IPS-15b (cell line): ENCODE measurements at regions not wholly inside any gene's neighbourhood (a gene's known extent, or its start where the extent isn't known, plus 50 kb on each side); places are given as distances from the start of the nearest gene placed in this dataset.

Experiments used
- H3K27me3 ChIP-seq: one replicate; pipeline ENCODE4 v1.6.1; 2013; ENCODE audit warnings: low read length; ENCODE audit not compliant: control insufficient read depth, insufficient read depth
- H3K36me3 ChIP-seq: one replicate; pipeline ENCODE4 v1.6.1; 2013; ENCODE audit warnings: low read length; ENCODE audit not compliant: control insufficient read depth, insufficient read depth
- H3K4me1 ChIP-seq: one replicate; pipeline ENCODE4 v1.6.1; 2013; ENCODE audit warnings: mild to moderate bottlenecking, low read length; ENCODE audit not compliant: control insufficient read depth, insufficient read depth
- H3K4me3 ChIP-seq: one replicate; pipeline ENCODE4 v1.5.1; 2013; ENCODE audit warnings: low read depth, low read length
- H3K9ac ChIP-seq: one replicate; pipeline ENCODE4 v1.6.1; 2013; ENCODE audit warnings: low read depth, mild to moderate bottlenecking, low read length
- H3K9me3 ChIP-seq: one replicate; pipeline ENCODE4 v1.6.1; 2013; ENCODE audit warnings: mild to moderate bottlenecking, low read length; ENCODE audit not compliant: control insufficient read depth, insufficient read depth

DNA sequence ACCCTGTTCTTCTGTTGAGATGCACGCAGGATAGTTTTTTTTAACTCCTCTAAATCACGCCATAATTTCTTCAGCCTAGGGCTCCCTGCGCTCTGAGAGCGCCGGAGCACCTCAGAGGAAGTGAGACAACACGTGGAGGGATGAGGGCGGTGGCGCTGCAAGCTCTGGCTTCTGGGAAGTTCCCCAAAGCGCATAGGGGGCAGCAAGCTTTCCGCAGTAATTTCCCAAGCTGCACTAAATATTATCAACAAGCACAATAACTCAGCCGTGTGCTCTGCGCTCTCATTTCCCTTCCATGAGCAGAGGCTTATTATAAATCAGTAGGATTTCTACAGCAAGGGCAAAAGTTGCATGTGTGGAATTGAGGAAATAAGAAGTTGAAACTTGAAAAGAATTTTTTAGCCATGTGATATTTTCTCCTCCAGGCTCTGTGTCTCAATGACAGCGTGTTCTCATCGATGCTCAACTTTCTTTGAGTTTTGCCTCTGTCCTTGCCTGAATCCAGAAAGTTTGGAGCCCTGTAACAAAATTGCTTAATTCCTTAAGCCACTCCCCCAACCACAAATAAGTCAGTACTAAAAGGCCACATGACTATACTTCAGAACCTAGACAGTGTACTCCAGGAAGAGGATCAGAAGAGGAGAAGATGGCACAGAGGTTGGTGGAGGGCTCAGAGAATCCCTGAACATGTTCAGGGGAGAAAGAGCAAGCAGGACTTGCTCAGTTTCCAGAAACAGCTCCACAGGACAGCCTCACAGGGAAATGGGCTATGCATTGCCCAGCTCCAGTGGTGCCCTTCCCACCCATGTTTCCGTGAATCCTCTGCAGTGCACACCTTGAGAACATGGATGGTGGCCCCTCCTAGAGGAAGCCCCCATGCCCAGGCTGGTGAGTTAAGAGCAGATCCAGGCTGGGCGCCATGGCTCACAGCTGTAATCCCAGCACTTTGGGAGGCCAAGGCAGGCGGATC lies 221.5 kb upstream of the GHITM start:
- no peak overlapping the region for H3K4me3 ChIP-seq
- H3K27me3 ChIP-seq = peaks cover 17% of the 10 kb centered on the region
- no peaks in the 10 kb centered on the region for H3K4me1 ChIP-seq
- no peaks in the 10 kb centered on the region for H3K36me3 ChIP-seq
- no peaks in the 10 kb centered on the region for H3K9me3 ChIP-seq
- H3K9ac ChIP-seq = no peak overlapping the region

DNA sequence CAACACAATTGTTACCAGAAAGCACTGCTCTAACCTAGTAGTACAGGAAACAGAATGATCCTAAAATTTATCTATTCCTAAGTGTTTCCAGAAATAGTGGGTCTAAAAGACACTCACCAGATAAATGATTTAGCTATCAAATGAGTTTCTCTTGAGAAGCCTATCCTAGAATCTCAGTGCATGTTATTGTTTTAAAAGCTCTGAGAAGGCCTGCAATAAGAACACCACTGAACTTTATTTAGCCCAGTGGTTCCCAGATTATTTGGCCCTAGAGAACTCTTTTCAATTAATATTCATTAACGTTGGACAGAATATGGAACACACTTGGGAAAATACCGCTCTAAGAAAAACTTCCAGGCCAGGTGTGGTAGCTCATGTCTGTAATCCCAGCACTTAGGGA lies 220.1 kb upstream of the GHITM start:
- H3K4me3 ChIP-seq = no peak overlapping the region
- H3K27me3 ChIP-seq = peaks cover 17% of the 10 kb centered on the region
- no peaks in the 10 kb centered on the region for H3K4me1 ChIP-seq
- no peaks in the 10 kb centered on the region for H3K9me3 ChIP-seq
- no peaks in the 10 kb centered on the region for H3K36me3 ChIP-seq
- H3K9ac ChIP-seq = no peak overlapping the region

DNA sequence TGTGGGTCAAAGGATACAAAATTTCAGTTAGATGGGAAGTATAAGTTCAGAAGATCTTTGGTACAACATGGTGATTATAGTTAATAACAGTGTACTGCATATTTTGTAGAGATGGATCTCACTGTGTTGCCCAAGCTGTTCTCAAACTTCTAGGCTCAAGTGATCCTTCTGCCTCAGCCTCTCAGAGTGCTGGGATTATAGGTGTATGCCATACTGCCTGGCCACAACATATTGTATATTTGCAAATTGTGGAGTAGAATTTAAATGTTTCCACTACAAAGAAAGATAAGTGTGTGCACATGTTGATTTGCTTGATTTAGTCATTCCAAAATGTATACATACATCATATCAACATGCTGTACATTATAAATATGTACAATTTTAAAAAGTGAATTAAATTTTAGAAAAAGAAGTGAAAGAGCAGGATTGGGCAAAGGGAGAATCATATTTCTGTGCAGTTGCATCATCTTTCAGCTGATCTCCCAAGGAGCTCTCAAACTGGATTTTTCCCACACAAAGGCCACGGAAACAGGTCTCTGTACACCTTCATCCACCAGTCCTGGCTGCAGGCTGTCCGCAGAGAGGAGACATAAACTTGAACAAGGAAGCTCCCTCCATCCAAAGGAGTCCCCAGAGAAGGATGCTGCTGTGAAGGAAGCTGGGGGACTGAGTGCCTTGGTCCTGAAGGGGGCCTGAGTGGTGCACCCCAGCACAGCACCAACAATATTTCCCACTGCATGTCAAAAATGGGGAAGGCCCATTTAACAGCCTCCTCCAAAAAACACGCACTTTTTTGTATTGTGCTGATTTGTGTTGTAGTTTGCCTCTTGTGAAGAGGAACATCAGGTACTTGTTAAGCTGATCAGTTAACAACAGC lies 217.1 kb upstream of the GHITM start:
- Histone ChIP-seq H3K9ac (no peak overlapping the region), H3K4me3 (no peak overlapping the region), H3K9me3 (no peaks in the 10 kb centered on the region), H3K36me3 (no peaks in the 10 kb centered on the region), H3K4me1 (peaks cover 5% of the 10 kb centered on the region), H3K27me3 (peaks cover 8% of the 10 kb centered on the region)

DNA sequence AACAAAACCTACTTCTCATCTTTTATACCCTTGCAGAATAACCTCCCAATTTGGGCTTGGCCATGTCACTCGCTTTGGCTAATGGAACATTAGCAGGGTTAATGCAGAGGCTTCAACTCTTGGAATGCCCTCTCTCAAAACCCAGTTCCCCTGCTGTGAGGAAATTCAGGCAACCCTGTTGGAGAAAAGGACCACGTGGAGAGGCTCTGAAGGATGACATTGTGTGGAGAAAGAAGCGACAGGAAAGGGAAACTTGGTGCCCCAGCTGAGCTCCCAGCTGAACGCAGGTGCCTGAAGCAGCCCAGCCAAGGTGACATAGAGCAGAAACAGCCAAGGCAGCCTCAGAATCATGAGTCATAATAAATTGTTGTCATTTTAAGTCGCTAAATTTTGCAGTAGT lies 214.2 kb upstream of the GHITM start:
- no peaks in the 10 kb centered on the region for H3K36me3 ChIP-seq
- H3K9me3 ChIP-seq = no peaks in the 10 kb centered on the region
- no peak overlapping the region for H3K4me3 ChIP-seq
- H3K9ac ChIP-seq = no peak overlapping the region
- H3K27me3 ChIP-seq = peaks cover 10% of the 10 kb centered on the region
- peaks cover 5% of the 10 kb centered on the region for H3K4me1 ChIP-seq

DNA sequence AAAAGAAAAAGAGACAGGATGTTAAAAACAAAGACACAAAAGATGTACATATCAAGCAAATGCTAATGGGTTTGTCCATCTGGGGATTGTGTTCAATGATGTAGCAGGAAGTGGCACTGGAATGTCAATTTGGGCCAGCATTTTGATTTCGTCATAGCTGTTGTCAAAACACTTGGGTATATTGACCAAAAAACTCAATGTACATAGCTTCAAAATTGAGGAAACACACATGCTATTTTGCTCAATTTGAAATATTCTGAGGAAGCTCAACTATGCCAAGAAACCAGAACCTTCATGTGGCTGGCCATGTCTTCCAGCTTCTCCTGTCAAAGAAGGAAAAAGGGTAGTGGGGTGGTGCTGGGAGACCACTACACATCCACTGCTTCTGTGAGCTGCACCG lies 212.7 kb upstream of the GHITM start:
- Histone ChIP-seq H3K9me3 (no peaks in the 10 kb centered on the region), H3K4me1 (peaks cover 5% of the 10 kb centered on the region), H3K27me3 (peaks cover 10% of the 10 kb centered on the region), H3K9ac (no peak overlapping the region), H3K36me3 (no peaks in the 10 kb centered on the region), H3K4me3 (no peak overlapping the region)

DNA sequence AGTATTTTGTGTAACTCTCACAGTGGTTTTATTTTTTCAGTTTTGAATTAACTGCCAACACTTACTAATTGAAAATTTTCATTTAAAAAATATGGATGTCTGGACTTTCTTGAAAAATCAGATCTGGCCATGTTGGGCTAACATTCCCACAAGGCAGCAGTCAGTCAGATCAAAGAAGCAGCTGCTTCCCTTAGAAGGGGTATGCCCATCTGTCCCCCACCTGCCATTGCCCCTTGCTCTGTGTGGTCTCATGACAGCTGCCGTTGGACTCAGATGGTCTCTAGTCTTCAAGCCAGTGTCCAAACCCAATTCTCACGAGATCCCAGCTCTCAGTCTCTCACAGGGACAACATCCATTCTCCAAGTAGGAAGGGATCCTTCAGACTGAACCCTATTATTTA lies 212.1 kb upstream of the GHITM start:
- Histone ChIP-seq H3K9ac (no peak overlapping the region), H3K4me3 (no peak overlapping the region), H3K9me3 (no peaks in the 10 kb centered on the region), H3K4me1 (peaks cover 5% of the 10 kb centered on the region), H3K36me3 (no peaks in the 10 kb centered on the region), H3K27me3 (peaks cover 10% of the 10 kb centered on the region)

DNA sequence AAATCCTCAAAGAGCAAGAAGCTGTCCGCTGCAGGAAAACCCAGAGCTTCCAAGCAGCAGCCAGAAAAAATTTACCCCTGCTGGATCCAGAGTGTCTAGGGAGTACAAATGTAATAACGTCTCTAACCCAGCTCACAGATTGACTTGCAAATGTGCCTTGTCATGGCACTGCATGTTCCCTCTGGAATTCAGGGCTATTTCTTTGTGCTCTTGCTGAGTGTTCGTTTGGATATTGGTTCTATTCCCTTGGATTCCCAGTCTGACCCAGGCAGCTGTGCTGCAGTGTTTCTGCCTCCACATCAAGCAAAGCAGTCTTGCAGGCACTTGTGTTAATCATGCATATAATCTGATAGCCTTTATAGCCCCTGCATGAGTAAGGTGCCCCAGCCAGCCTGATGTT lies 209.9 kb upstream of the GHITM start:
- H3K9ac ChIP-seq = no peak overlapping the region
- no peaks in the 10 kb centered on the region for H3K36me3 ChIP-seq
- H3K27me3 ChIP-seq = peaks cover 7% of the 10 kb centered on the region
- H3K4me1 ChIP-seq = peaks cover 9% of the 10 kb centered on the region
- H3K9me3 ChIP-seq = no peaks in the 10 kb centered on the region
- no peak overlapping the region for H3K4me3 ChIP-seq

DNA sequence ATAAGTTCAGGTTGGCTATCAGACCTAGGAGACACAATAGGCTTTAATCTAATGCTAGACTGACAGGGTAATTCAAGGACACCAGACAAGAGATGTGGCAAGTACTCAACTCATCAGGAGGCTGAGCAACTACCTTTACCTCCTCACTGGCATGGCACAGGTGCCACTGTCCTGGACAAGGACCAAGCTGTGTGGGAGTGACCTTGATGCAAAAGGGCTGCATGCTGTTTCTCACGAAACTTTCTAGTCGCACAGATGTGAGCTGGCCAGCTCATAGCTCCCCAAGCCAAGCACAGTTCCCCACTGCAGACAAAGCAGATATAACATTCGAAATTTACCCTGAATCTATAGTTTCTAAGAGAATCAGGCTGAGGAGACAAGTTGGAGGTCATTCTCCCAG lies 207.6 kb upstream of the GHITM start:
- Histone ChIP-seq H3K4me3 (no peak overlapping the region), H3K36me3 (no peaks in the 10 kb centered on the region), H3K9me3 (no peaks in the 10 kb centered on the region), H3K9ac (no peak overlapping the region), H3K27me3 (peaks cover 7% of the 10 kb centered on the region), H3K4me1 (peaks cover 3% of the 10 kb centered on the region)

DNA sequence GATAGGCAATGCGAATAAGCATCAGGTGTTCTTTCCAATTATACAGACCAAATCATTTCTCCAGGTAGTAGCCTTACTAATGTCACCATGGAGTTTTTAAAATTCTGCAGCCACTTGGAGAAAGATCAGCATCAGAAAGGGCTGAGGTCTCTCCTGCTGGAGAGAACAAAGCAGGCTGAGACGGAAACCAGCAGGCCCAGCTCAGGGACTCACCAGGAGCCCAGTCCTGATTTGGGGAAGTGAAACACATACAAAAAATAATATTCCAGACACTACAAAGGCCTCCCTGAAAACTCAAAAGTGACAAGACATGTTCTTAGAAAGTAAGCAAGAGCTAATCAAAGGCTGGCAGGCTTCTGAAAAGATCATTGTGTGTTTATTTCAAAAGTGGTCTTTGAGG lies 207.1 kb upstream of the GHITM start:
- Histone ChIP-seq H3K9me3 (no peaks in the 10 kb centered on the region), H3K4me3 (no peak overlapping the region), H3K27me3 (peaks cover 7% of the 10 kb centered on the region), H3K36me3 (no peaks in the 10 kb centered on the region), H3K4me1 (peaks cover 3% of the 10 kb centered on the region), H3K9ac (no peak overlapping the region)

DNA sequence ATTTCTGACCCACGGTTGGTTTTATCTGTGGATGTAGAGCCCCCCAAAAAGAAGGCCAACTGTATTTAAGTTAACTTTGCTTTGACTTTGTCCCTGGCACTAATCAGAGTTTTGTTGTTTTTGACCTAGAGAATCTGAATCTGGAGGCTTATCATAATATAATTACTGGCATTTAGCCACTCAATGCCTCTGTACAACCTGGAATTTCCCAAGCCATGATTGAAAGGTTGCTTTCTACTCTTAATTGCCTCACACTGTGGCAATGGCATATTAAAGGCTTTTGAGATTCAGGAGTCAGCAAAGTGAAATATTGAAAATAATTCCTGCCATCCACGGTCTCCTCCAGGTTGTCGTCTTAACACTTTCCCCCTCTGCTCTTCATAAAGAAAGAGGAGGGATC lies 205.2 kb upstream of the GHITM start:
- H3K9me3 ChIP-seq = no peaks in the 10 kb centered on the region
- peaks cover 3% of the 10 kb centered on the region for H3K27me3 ChIP-seq
- H3K9ac ChIP-seq = no peak overlapping the region
- no peak overlapping the region for H3K4me3 ChIP-seq
- H3K36me3 ChIP-seq = no peaks in the 10 kb centered on the region
- H3K4me1 ChIP-seq = peaks cover 3% of the 10 kb centered on the region

DNA sequence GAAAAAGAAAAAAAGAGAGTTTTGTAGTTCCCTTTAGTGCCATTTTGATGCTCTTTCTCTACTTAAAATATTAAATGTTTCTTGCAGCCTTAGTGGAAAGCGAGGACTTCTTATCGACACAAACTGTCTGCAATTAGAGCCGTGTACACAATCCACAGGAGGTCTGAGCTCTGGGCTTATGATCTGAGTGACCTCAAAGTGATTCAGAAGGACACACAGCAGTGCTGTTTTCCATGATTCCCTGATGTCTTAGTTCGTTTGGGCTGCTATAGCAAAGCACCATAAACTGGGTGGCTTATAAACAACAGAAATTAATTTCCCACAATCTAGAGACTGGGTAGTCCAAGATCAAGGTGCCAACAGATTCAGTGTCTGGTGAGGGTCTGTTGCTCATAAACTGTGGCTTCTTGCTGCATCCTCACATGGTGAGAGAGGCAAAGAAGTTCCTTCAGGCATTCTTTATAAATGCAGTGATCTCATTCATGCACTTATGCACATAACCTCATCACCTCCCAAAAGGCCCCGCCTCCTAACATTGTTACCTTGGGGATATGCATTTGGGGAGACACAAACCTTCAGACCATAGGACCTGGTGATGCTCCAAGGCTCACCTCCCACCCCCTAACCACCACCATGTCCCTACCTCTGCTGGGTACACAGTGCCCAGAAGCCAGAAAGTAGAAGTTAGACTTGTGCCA lies 204.5 kb upstream of the GHITM start:
- Histone ChIP-seq H3K27me3 (no peaks in the 10 kb centered on the region), H3K4me1 (peaks cover 3% of the 10 kb centered on the region), H3K36me3 (no peaks in the 10 kb centered on the region), H3K9me3 (no peaks in the 10 kb centered on the region), H3K4me3 (no peak overlapping the region), H3K9ac (no peak overlapping the region)
